Femur (tissue), 1 donor: ENCODE measurements at regions not wholly inside any gene's neighbourhood (a gene's known extent, or its start where the extent isn't known, plus 50 kb on each side); places are given as distances from the start of the nearest gene placed in this dataset.
A peak's percentile ranks its signal among the peaks of the same experiment; 100 is the strongest.
"Not testable (repeated sequence)": the region's sequence is repeated elsewhere in the genome, so short reads cannot be mapped to it uniquely, and the experiment has no call there.

Experiments used
- DNase-seq: peaks from one replicate; pipeline ENCODE4 v3.0.0-alpha.2; 2017

DNA sequence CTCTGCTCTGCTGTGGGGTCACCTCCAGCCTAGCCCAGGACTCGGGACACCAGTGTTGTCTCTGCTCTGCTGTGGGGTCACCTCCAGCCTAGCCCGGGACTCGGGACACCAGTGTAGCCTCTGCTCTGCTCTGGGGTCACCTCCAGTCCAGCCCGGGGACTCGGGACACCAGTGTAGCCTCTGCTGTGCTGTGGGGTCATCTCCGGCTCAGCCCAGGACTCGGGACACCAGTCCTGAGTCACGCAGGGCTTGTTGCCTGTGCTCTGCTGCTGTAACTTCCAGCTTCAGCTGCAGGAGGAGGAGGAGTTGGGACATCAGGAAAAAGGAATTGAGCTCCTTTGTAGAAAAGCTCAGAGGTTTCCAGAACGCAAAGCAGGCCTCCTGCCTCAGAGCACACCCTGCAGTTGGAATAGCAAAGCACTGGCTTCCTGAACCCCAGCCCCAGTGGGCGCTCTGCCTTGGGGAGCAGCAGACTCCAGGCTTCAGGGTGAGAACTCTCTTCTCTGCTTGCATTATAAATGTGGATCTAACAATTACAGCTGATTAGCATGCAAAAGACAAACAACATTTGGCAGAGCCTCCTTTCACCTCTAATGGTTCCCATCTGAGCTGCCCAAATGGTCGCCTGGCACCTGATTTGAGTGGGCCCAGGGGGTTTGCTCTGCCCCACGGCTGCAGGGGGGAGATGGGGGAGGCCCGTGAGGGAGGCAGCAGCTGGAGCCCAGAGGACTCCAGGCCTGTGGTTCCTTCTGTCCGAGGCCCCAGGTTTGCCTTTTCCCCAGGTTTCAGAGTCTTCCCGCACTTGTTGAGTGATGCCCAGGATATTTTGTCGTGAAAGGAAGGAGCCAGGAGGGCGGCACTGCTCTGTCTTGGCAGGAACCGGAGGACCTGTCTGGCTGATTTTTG lies 323.7 kb downstream of the ADGRD1 start:
- DNase-seq: not testable (repeated sequence)

DNA sequence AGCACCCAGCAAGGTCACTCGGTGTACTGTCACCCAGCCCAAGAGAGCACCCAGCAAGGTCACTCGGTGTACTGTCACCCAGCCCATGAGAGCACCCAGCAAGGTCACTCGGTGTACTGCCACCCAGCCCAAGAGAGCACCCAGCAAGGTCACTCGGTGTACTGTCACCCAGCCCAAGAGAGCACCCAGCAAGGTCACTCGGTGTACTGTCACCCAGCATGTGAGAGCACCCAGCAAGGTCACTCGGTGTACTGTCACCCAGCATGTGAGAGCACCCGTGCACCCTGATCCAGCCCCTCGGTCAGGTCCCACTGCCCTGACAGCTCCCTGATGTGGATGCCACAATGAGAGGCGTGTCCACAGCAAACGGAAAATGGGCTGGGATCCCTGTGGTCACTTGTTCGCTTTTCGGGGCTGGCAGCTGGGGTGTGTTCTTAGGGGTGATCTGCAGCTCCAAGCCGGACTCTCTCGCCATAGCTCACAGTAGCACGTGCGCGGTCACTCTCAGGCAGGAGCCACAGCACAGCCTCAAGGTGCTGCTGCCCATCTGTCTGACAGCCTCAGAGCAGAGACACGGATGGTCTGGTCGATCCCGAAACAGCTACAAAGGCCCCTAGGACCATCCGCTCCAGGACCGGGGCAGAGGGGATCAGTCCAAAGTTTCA lies 324.9 kb downstream of the ADGRD1 start:
- DNase-seq: not testable (repeated sequence)

DNA sequence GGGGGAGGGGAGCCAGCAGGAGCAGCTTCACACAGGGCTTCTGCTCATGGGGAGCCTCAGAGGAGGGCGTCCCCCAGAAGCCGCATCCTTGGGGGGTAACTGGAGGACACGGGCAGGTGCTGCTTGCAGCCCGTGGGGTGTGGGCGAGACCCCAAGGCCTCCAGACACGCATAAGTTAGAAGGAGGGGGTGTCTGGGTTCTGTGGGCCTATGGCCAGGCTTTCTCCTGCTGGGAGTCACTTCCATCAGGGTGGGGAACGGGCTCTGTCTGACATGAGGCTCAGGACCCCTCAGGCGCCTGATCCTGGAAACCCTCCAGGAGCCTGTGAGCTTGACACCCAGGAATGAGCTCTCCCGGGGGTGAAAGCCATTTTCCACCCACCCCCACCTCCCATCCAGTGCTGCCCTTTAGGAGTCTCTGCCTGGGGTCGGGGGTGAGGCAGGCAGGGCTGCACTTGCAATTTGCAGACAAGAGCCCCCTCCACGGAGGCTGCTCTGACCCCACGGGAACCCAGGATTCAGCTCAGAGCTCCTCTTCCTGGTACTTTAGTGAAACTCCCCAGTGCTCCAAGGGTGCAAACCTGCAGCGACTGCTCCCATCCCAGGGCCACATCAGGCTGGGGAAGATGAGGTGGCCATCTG lies 325.7 kb downstream of the ADGRD1 start:
- DNase-seq: no peak

DNA sequence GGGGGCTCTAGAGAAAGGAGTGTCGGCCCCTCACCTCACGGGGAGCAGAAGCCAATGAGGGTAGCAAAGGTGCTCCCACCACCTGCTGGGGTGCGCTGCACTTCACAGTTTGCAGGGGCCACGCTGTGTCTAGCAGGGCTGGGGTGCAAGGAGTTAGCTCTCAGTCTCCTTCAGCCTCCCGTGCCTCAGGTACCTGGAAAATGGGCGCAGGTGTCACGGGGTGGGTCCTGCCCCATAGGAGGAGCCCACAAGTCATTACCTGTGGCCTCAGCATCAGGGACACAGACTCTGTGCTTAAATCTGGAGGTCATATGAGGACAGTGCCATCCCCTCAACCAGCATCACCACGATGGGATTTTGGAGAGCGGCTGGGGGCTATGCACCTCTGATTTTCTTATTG lies 326.7 kb downstream of the ADGRD1 start:
- DNase-seq: no peak

DNA sequence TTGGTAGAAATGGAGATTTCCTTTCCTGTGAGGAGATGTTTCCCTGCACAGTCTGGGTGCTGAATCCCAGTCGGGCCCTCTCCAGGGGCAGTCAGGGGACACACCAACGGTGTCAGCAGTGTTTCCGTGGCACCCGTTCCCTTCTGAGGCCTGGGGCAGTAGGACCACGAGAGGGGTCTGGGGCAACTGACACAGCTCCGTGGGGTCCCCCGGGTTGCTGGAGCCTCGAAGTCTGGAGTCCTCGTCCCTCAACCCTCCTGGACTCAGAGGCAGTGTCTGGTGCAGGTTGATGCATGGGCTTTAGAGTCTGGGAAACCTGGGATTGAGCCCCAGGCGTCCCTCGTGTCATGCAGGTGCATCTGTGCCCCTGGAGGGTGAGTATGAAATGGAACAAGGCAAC lies 327.3 kb downstream of the ADGRD1 start:
- DNase-seq: no peak

DNA sequence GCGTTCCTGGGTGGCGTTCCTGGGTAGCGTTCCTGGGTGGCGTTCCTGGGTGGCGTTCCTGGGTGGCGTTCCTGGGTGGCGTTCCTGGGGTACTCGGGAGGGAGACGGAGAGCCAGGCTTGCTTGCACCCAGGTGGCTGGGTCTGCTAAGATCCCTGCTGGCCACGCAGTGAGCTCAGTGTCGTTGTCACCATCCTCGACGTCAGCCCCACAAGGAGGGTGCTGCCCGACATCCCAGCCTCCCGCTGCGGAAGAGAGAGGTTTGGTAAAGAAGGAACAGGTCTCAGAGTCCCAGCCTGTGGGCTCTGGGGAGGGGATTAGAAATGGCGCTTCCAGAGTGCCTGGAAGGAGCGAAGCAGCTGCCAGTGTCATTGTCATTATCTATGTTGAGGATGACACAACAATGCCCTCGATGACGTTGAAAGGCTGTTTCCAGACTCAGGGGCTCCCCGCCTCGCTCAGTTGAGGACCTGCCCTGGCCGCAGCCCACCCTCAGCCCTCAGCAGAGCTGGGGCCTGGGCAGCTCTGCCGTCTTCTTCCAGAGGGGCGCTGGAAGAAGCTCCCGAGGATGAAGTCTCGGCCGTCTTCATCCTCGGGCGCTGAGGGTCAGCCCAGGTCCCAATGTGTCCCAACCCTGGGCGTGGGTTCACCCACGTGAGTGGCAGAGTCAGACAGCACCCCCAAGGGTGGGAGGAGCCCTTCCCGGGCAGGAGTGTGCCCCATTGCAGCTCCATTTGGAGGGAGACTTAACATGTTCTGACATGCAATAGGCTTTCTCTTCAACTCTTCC lies 328.8 kb downstream of the ADGRD1 start:
- no peak for DNase-seq

DNA sequence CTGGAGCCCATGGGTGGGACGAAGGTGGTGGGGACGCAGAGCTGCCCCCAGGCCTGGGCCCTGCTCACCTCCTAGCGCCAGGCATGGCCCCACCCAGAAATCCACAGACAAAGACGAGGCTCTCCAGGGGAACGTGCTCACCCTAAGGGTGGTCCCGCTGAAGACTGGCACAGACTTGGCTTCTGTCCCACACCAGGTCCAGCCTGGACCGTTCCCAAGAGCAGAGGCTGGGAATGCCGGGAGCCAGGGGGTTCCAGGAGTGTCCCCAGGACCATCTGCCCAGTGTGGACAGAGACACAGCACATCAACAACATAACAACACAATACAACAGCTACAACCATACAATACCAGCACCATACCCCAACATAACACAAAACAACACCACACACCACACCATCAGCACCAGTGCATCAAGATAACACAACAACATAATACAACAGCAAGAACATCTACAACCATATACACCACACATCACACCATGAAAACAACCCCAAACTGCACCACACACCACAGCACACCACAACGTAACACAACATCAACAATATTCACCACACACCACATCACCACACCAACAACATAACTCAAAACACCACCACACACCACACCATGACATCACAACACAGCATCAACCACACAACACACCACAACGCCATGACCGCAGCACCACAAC lies 329.6 kb downstream of the ADGRD1 start:
- DNase-seq: peak; percentile 1

GRCh38 chr12:131283862-131284825 lies 330.4 kb downstream of the ADGRD1 start:
- peak; percentile 4 for DNase-seq

GRCh38 chr12:131284954-131285904 lies 331.5 kb downstream of the ADGRD1 start:
- DNase-seq: peak; percentile 11

DNA sequence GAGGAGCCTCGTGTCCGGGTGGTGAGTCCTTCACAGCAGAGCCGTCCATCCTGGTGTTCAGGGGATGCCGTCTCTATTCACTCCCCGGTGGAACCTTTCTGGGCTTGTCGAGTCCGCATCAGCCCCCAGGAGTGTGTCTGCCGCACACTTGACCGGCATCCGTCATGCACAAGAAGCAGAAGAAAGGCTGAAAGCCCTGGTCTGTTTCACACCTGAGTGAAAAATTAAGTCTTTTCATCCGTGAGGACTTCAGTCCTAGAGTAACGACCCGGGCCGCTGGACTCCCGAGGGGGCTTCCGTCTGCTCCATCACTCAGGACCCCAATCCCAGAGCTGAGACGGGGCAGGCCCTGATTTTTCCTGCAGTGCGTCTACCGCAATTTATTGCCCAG lies 332.2 kb downstream of the ADGRD1 start:
- not testable (repeated sequence) for DNase-seq

GRCh38 chr12:131286301-131286700 lies 332.6 kb downstream of the ADGRD1 start:
- not testable (repeated sequence) for DNase-seq

DNA sequence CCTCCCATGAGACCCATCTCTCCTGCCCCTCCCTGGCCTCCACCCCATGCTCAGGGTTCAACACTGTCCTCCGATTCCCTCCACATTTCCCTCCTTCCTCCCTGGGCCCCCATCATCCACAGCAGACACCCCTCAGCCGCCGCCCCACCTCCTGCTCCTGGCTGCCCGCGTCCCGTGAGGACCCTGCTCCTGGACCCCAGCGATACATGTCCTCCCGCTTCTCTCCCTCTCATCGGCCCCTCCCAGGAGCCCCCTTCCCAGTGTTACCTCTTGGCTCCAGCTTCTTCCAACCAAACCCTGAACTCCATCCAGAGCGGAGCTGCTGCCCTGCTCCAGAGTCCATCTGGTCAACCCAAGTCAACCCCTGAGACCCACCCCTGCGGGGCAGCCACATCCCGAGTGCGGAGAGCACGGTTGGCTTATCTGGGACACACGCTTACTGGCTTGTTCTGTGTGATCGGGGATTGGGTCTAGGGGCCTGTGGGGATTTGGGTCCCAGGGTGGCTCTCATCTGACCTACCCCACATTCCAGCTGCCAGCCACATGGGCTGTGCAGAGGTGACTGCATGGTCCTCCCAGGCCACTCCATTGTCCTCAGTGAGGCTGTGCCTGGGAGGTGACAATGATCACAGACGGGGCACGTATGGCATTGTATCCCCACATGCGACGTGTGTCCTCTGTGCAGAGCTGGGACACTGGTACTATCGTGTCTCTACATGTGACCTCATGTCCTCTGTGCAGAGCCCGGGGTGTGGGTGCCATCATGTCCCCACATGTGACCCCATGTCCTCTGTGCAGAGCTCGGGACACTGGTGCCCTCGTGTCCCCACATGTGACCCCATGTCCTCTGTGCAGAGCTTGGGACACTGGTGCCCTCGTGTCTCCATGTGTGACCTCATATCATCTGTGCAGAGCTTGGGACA lies 333.6 kb downstream of the ADGRD1 start:
- DNase-seq: peak; percentile 5

DNA sequence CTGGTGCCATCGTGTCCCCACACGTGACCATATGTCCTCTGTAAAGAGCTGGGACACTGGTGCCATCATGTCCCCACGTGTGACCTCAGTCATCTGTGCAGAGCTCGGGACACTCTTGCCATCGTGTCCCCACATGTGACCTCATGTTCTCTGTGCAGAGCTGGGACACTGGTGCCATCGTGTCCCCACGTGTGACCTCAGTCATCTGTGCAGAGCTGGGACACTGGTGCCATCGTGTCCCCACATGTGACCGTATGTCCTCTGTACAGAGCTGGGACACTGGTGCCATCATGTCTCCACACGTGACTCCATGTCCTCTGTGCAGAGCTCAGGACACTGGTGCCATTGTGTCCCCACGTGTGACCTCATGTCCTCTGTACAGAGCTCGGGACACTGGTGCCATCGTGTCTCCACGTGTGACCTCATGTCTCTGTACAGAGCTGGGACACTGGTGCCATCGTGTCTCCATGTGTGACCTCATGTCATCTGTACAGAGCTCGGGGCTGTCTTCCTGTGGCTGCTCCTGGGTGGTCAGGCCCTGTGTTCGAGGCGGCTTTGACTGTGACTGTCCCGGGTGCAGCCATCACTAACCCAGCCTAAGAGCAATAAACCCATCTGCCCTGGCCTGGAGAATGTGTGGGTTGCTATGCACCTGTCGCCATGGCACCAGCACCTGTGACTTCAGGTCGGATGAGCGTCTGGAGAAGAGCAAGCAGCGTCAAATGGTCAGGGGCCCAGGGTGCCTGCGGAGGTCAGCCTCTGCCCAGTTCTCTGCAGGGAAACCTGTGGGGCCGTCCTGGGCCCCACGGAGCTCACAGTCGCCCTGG lies 334.4 kb downstream of the ADGRD1 start:
- DNase-seq: peak; percentile 5

- DNase-seq: peak; percentile 6
Observed at GRCh38 chr12:131288765-131289695, 335.3 kb downstream of the ADGRD1 start.

- DNase-seq: peak; percentile 3
Observed at GRCh38 chr12:131289807-131290206, 336.1 kb downstream of the ADGRD1 start.

- peak; percentile 5 for DNase-seq
Observed at GRCh38 chr12:131290255-131290959, 336.7 kb downstream of the ADGRD1 start.
